ENCODE measurements at regions not wholly inside any gene's neighbourhood (a gene's known extent, or its start where the extent isn't known, plus 50 kb on each side); places are given as distances from the start of the nearest gene placed in this dataset.

- TF ChIP-seq CTCF (IDR thresholded peaks at IDR 0.05; ENCODE audit: low read depth, low read length, poor library complexity, severe bottlenecking): no peak
- no peak for TF ChIP-seq EZH2phosphoT487 (IDR thresholded peaks at IDR 0.05; ENCODE audit: borderline replicate concordance, low read length)
Observed at GRCh38 chr1:14320518-14320917, 278.0 kb upstream of the KAZN start.

Measured in DOHH2 (cell line).